ENCODE measurements at regions not wholly inside any gene's neighbourhood (a gene's known extent, or its start where the extent isn't known, plus 50 kb on each side); places are given as distances from the start of the nearest gene placed in this dataset.

DNA sequence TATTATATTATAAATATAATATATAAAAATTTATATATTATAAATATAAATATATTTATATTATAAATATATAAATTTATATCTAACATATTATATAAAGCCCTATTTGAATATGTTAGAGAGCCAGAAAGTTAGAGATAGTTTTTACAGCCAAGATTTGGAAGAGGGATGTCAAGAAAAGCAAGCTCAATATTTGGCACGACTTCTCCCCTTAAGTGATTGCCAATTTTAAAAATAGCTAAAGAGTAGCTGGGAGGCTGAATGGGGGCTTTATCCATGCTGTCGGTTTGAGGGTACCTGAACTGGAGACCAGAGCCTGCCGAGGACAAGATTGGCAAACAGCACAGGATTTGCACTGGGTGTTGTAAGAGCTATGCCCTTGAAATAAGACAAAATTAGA, 180.9 kb upstream of the GYPC start:
- H3K36me3 Mint-ChIP-seq (ENCODE audit: insufficient read depth): no peaks in the 10 kb centered on the region
- no peak for ATAC-seq (replicated peaks; ENCODE audit: extremely low read depth, poor library complexity, severe bottlenecking)
- no peak overlapping the region for H3K4me3 Mint-ChIP-seq
- H3K9me3 Mint-ChIP-seq: no peaks in the 10 kb centered on the region
- H3K27ac Mint-ChIP-seq (ENCODE audit: low read depth): no peak overlapping the region
- DNase-seq (ENCODE audit: low spot score in 2 of 2): no peak
- peaks cover 54% of the 10 kb centered on the region for H3K27me3 Mint-ChIP-seq
- H3K4me1 Mint-ChIP-seq: no peaks in the 10 kb centered on the region

DNA sequence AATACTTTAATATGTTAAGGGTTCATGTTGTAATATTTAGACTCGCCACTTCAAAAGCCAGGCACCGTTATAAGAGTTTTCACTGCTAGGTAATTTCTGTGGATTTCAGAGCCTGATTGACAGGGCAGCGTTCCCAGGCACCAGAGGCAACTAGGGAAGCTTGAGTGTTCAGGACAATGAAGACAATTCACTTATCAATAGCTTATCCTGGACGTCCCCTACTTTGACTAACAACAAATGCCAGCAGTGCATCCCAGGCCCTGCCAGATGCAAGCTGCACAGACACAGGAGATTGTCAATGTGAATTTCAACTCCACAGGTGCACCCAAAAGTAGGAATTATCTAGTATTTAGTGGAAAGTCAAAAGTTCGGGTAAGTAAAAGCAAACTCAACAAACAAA, 179.3 kb upstream of the GYPC start:
- H3K36me3 Mint-ChIP-seq (ENCODE audit: insufficient read depth): no peaks in the 10 kb centered on the region
- no peaks in the 10 kb centered on the region for H3K9me3 Mint-ChIP-seq
- no peak for DNase-seq (ENCODE audit: low spot score in 2 of 2)
- ATAC-seq (replicated peaks; ENCODE audit: extremely low read depth, poor library complexity, severe bottlenecking): no peak
- H3K4me3 Mint-ChIP-seq: no peak overlapping the region
- peaks cover 42% of the 10 kb centered on the region for H3K27me3 Mint-ChIP-seq
- no peak overlapping the region for H3K27ac Mint-ChIP-seq (ENCODE audit: low read depth)
- no peaks in the 10 kb centered on the region for H3K4me1 Mint-ChIP-seq

- Mint-ChIP-seq H3K36me3 (ENCODE audit: insufficient read depth) (no peaks in the 10 kb centered on the region), H3K4me1 (no peaks in the 10 kb centered on the region)
These were observed 175.9 kb upstream of the GYPC start for GRCh38 chr2:126480033-126480432.

GRCh38 chr2:126482582-126483464, 173.1 kb upstream of the GYPC start:
- no peaks in the 10 kb centered on the region for H3K4me1 Mint-ChIP-seq
- no peak for ATAC-seq (replicated peaks; ENCODE audit: extremely low read depth, poor library complexity, severe bottlenecking)
- H3K9me3 Mint-ChIP-seq: no peaks in the 10 kb centered on the region
- H3K4me3 Mint-ChIP-seq: no peak overlapping the region
- peaks cover 11% of the 10 kb centered on the region for H3K27me3 Mint-ChIP-seq
- no peaks in the 10 kb centered on the region for H3K36me3 Mint-ChIP-seq (ENCODE audit: insufficient read depth)
- no peak overlapping the region for H3K27ac Mint-ChIP-seq (ENCODE audit: low read depth)
- no peak for DNase-seq (ENCODE audit: low spot score in 2 of 2)

More at GRCh38 chr2:126480033-126480432, 175.9 kb upstream of the GYPC start:
- H3K9me3 Mint-ChIP-seq: no peaks in the 10 kb centered on the region
- H3K27ac Mint-ChIP-seq (ENCODE audit: low read depth): no peak overlapping the region
- peaks cover 14% of the 10 kb centered on the region for H3K27me3 Mint-ChIP-seq
- ATAC-seq (replicated peaks; ENCODE audit: extremely low read depth, poor library complexity, severe bottlenecking) (no peak), DNase-seq (ENCODE audit: low spot score in 2 of 2) (no peak)
- H3K4me3 Mint-ChIP-seq: no peak overlapping the region

DNA sequence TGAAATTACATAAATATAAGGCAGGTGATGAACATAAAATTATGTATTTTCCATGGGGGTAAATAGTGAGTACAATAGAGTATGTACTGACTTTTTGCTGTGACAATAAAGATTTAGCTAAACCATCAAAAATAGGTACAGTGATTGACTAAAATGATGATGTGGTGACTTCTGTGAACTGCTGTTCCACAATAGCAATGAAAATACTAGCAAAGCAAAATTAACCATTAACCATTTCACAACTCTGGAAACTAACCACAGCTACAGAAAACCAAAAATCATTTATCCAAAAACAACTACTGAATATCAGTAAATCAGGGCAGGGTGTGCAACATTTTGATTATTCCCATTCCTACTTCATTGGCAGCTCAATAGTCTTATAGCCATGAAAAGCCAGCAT, 161.4 kb upstream of the GYPC start:
- no peak for DNase-seq (ENCODE audit: low spot score in 2 of 2)
- Mint-ChIP-seq H3K4me1 (no peaks in the 10 kb centered on the region), H3K27me3 (peaks cover 58% of the 10 kb centered on the region), H3K27ac (ENCODE audit: low read depth) (no peak overlapping the region), H3K9me3 (peaks cover 8% of the 10 kb centered on the region), H3K4me3 (no peak overlapping the region), H3K36me3 (ENCODE audit: insufficient read depth) (no peaks in the 10 kb centered on the region)
- ATAC-seq (replicated peaks; ENCODE audit: extremely low read depth, poor library complexity, severe bottlenecking): no peak

DNA sequence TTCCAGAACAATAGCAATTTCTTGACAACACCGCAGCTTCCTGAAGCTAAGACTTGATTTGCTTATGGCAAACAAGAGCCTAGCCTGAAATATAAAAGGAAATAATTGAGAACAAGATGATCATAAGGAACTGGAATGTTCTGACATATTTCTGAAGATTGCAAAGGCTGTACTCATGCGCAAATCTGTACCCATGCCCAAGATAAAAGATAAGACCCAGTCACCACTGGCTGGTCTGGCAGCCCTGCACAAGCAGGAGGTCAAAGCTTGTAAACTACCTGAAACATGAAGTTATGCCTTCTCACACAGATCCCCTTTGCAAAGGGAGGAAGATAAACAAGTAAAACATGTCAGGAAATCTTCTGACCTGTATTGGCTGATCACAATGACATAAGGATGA, 160.8 kb upstream of the GYPC start:
- ATAC-seq (replicated peaks; ENCODE audit: extremely low read depth, poor library complexity, severe bottlenecking) (no peak), DNase-seq (ENCODE audit: low spot score in 2 of 2) (no peak)
- H3K36me3 Mint-ChIP-seq (ENCODE audit: insufficient read depth): no peaks in the 10 kb centered on the region
- no peak overlapping the region for H3K4me3 Mint-ChIP-seq
- H3K27ac Mint-ChIP-seq (ENCODE audit: low read depth): no peak overlapping the region
- H3K9me3 Mint-ChIP-seq: peaks cover 8% of the 10 kb centered on the region
- H3K4me1 Mint-ChIP-seq: no peaks in the 10 kb centered on the region
- H3K27me3 Mint-ChIP-seq: peaks cover 62% of the 10 kb centered on the region

DNA sequence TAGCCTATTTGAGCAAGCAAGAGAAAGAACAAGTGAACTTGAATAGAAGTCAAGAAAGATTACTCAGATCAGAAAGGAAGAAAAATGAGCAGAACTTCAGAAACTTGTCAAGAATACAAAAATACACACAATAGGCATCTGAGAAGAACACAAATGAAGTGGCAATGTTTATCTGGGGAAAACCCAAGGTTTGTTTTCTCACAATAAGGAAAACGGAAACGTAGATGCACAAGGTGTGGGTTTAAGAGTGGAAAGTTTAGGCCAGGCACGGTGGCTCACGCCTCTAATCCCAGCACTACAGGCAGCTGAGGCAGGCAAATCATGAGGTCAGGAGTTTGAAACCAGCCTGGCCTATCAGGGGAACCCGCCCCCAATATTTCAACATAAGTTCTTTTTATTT, 159.5 kb upstream of the GYPC start:
- Mint-ChIP-seq H3K36me3 (ENCODE audit: insufficient read depth) (no peaks in the 10 kb centered on the region), H3K4me3 (no peak overlapping the region), H3K27ac (ENCODE audit: low read depth) (no peak overlapping the region), H3K9me3 (peaks cover 8% of the 10 kb centered on the region), H3K27me3 (peaks cover 59% of the 10 kb centered on the region), H3K4me1 (no peaks in the 10 kb centered on the region)
- no peak for DNase-seq (ENCODE audit: low spot score in 2 of 2)
- ATAC-seq (replicated peaks; ENCODE audit: extremely low read depth, poor library complexity, severe bottlenecking): no peak

GRCh38 chr2:126503476-126503875, 152.5 kb upstream of the GYPC start:
- no peak for ATAC-seq (replicated peaks; ENCODE audit: extremely low read depth, poor library complexity, severe bottlenecking)
- Mint-ChIP-seq H3K9me3 (no peaks in the 10 kb centered on the region), H3K27me3 (peaks cover 55% of the 10 kb centered on the region), H3K4me3 (no peak overlapping the region), H3K4me1 (no peaks in the 10 kb centered on the region), H3K27ac (ENCODE audit: low read depth) (no peak overlapping the region), H3K36me3 (ENCODE audit: insufficient read depth) (no peaks in the 10 kb centered on the region)
- no peak for DNase-seq (ENCODE audit: low spot score in 2 of 2)

DNA sequence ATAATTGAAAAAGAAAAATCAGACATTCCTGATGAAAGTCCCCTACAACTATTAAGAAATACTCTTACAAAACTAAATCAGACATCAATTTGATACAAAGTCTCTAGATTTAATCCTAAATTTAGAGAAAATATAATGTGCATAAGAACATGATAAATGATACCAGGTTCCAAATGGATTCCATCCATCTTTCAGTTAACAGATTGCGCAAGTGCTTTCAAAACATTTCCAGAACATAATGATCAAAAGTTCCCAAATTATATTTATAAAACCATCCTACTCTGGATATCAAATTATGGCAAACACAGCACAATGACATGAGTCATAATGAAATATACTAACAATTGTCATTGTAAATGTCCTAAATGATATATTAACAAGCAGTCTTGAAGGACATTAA, 151.0 kb upstream of the GYPC start:
- Mint-ChIP-seq H3K4me3 (no peak overlapping the region), H3K27me3 (peaks cover 44% of the 10 kb centered on the region), H3K36me3 (ENCODE audit: insufficient read depth) (no peaks in the 10 kb centered on the region), H3K9me3 (no peaks in the 10 kb centered on the region), H3K27ac (ENCODE audit: low read depth) (no peak overlapping the region), H3K4me1 (no peaks in the 10 kb centered on the region)
- no peak for DNase-seq (ENCODE audit: low spot score in 2 of 2)
- no peak for ATAC-seq (replicated peaks; ENCODE audit: extremely low read depth, poor library complexity, severe bottlenecking)

- DNase-seq (ENCODE audit: low spot score in 2 of 2) (no peak), ATAC-seq (replicated peaks; ENCODE audit: extremely low read depth, poor library complexity, severe bottlenecking) (no peak)
- Mint-ChIP-seq H3K36me3 (ENCODE audit: insufficient read depth) (no peaks in the 10 kb centered on the region), H3K27me3 (peaks cover 34% of the 10 kb centered on the region), H3K4me1 (no peaks in the 10 kb centered on the region), H3K4me3 (no peak overlapping the region), H3K9me3 (no peaks in the 10 kb centered on the region), H3K27ac (ENCODE audit: low read depth) (no peak overlapping the region)
These were observed 149.2 kb upstream of the GYPC start for GRCh38 chr2:126506786-126507185.

DNA sequence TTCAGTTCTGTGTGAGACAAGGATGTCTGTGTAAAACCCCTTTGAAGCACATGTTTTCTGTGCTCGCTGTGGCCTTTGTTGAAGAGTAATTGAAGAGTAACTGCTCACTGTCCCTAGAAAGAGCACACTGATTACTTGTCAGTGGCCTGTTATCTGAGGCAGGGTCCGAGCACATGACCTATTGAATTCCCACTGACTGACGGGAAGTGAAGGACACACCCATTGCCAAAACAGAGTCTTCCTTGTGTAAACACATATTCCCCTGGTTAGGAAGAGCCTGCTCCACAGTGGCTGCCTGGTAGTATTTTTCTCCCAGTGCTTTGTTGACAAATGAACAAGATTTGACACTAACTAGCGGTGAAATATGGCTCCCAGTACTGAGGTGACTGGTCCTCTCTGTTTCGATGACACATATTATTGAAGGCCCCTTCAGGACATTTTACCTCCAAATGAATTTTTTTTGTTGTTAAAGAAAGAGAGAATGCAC, 148.5 kb upstream of the GYPC start:
- DNase-seq (ENCODE audit: low spot score in 2 of 2) (no peak), ATAC-seq (replicated peaks; ENCODE audit: extremely low read depth, poor library complexity, severe bottlenecking) (no peak)
- no peak overlapping the region for H3K4me3 Mint-ChIP-seq
- no peaks in the 10 kb centered on the region for H3K36me3 Mint-ChIP-seq (ENCODE audit: insufficient read depth)
- H3K27ac Mint-ChIP-seq (ENCODE audit: low read depth): no peak overlapping the region
- H3K4me1 Mint-ChIP-seq: no peaks in the 10 kb centered on the region
- no peaks in the 10 kb centered on the region for H3K9me3 Mint-ChIP-seq
- H3K27me3 Mint-ChIP-seq: peaks cover 30% of the 10 kb centered on the region

DNA sequence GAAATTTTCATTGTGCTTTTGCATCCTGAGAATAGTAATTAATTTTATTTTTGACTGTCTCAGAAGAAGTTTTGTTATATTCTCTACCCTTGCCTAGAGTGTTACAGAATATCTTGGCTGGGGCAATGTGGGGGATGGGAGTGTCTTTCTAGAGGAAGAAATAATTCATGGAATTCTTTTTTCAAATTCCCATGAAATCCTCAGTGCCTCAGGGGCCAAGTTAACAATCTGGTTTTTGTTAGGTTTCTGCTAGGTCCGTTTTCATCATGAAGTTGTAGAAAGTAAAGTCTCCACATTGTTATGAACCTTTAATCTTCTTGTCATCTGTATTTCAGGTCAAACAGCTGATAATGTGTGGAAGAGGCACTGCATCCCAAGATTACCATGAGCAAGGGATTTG, 145.6 kb upstream of the GYPC start:
- Mint-ChIP-seq H3K4me1 (no peaks in the 10 kb centered on the region), H3K36me3 (ENCODE audit: insufficient read depth) (no peaks in the 10 kb centered on the region), H3K9me3 (no peaks in the 10 kb centered on the region), H3K27me3 (peaks cover 23% of the 10 kb centered on the region), H3K27ac (ENCODE audit: low read depth) (no peak overlapping the region), H3K4me3 (no peak overlapping the region)
- no peak for DNase-seq (ENCODE audit: low spot score in 2 of 2)
- ATAC-seq (replicated peaks; ENCODE audit: extremely low read depth, poor library complexity, severe bottlenecking): no peak

GRCh38 chr2:126510960-126511359, 145.0 kb upstream of the GYPC start:
- Mint-ChIP-seq H3K27me3 (peaks cover 21% of the 10 kb centered on the region), H3K36me3 (ENCODE audit: insufficient read depth) (no peaks in the 10 kb centered on the region), H3K4me1 (no peaks in the 10 kb centered on the region), H3K4me3 (no peak overlapping the region), H3K9me3 (no peaks in the 10 kb centered on the region), H3K27ac (ENCODE audit: low read depth) (no peak overlapping the region)
- DNase-seq (ENCODE audit: low spot score in 2 of 2): no peak
- no peak for ATAC-seq (replicated peaks; ENCODE audit: extremely low read depth, poor library complexity, severe bottlenecking)
